ENCODE measurements at regions not wholly inside any gene's neighbourhood (a gene's known extent, or its start where the extent isn't known, plus 50 kb on each side); places are given as distances from the start of the nearest gene placed in this dataset.

- no peaks in the 10 kb centered on the region for H3K27me3 ChIP-seq
- no peaks in the 10 kb centered on the region for H3K36me3 Mint-ChIP-seq
These were observed 298.9 kb downstream of the DSEL start for GRCh38 chr18:67217551-67218166.

DNA sequence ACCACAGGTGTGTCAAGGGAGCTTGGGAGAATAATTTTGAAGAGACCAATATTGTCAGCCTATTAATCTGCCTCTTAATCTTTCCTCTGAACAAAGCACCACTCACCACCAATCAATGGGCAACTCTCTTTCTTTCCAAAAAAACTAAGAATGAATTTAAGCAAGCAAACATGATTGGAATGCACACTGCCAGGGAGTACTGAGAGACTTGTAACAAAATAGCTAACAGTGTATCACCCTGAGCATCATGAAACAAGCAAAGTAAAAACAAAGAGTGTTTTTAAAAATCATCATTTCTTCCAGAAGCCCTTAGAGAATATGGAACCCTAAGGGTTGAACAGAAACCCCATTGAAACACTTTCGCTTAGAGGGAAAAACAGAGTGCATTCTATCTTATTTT, 299.7 kb downstream of the DSEL start:
- Mint-ChIP-seq H3K9me3 (peaks cover 2% of the 10 kb centered on the region), H3K27me3 (ENCODE audit: insufficient read depth, low read depth) (no peaks in the 10 kb centered on the region), H3K4me1 (no peaks in the 10 kb centered on the region), H3K4me3 (no peak overlapping the region), H3K36me3 (no peaks in the 10 kb centered on the region), H3K27ac (no peak overlapping the region)
- H3K9ac ChIP-seq: no peak overlapping the region
- no peaks in the 10 kb centered on the region for H3K27me3 ChIP-seq
- no peaks in the 10 kb centered on the region for H3K79me2 ChIP-seq (ENCODE audit: low read depth)
- no peak for TF ChIP-seq CTCF (IDR thresholded peaks at IDR 0.05)
- no peak for TF ChIP-seq EZH2 (IDR thresholded peaks at IDR 0.05)
- TF ChIP-seq EZH2phosphoT487 (IDR thresholded peaks at IDR 0.05): no peak
- H3K4me3 ChIP-seq: no peak overlapping the region
- no peaks in the 10 kb centered on the region for H3F3A ChIP-seq (ENCODE audit: low read depth)
- H3K4me2 ChIP-seq: no peak overlapping the region
- no peaks in the 10 kb centered on the region for H3K9me3 ChIP-seq (ENCODE audit: low read depth)
- no peaks in the 10 kb centered on the region for H3K36me3 ChIP-seq
- peak overlapping the region; percentile 18 for H2AFZ ChIP-seq (replicated peaks)
- H3K4me1 ChIP-seq: no peaks in the 10 kb centered on the region
- no peak overlapping the region for H3K27ac ChIP-seq
- DNase-seq (ENCODE audit: low spot score): no peak
- H4K20me1 ChIP-seq (ENCODE audit: low read depth): no peaks in the 10 kb centered on the region

More at GRCh38 chr18:67217551-67218166, 298.9 kb downstream of the DSEL start:
- TF ChIP-seq EZH2phosphoT487 (IDR thresholded peaks at IDR 0.05) (no peak), CTCF (IDR thresholded peaks at IDR 0.05) (peak; percentile 86)
- H3K4me1 Mint-ChIP-seq: no peaks in the 10 kb centered on the region
- H2AFZ ChIP-seq (replicated peaks): no peak overlapping the region
- H3K4me2 ChIP-seq: no peak overlapping the region
- no peaks in the 10 kb centered on the region for H3F3A ChIP-seq (ENCODE audit: low read depth)
- H3K9me3 Mint-ChIP-seq: peaks cover 2% of the 10 kb centered on the region
- H3K36me3 ChIP-seq: no peaks in the 10 kb centered on the region
- H3K4me3 Mint-ChIP-seq: no peak overlapping the region
- no peaks in the 10 kb centered on the region for H3K4me1 ChIP-seq
- H4K20me1 ChIP-seq (ENCODE audit: low read depth): no peaks in the 10 kb centered on the region
- H3K9ac ChIP-seq: no peak overlapping the region
- DNase-seq (ENCODE audit: low spot score): peak; percentile 75
- H3K27me3 Mint-ChIP-seq (ENCODE audit: insufficient read depth, low read depth): no peaks in the 10 kb centered on the region
- no peaks in the 10 kb centered on the region for H3K79me2 ChIP-seq (ENCODE audit: low read depth)
- no peak overlapping the region for H3K4me3 ChIP-seq
- no peaks in the 10 kb centered on the region for H3K9me3 ChIP-seq (ENCODE audit: low read depth)
- no peak overlapping the region for H3K27ac Mint-ChIP-seq
- H3K27ac ChIP-seq: no peak overlapping the region

- Histone ChIP-seq H3K4me3 (no peak overlapping the region), H3F3A (ENCODE audit: low read depth) (no peaks in the 10 kb centered on the region), H3K27ac (no peak overlapping the region), H3K27me3 (no peaks in the 10 kb centered on the region), H3K79me2 (ENCODE audit: low read depth) (no peaks in the 10 kb centered on the region), H3K36me3 (no peaks in the 10 kb centered on the region), H4K20me1 (ENCODE audit: low read depth) (no peaks in the 10 kb centered on the region), H3K4me2 (no peak overlapping the region), H3K9ac (no peak overlapping the region), H3K9me3 (ENCODE audit: low read depth) (no peaks in the 10 kb centered on the region), H3K4me1 (no peaks in the 10 kb centered on the region), H2AFZ (replicated peaks) (no peak overlapping the region)
- no peaks in the 10 kb centered on the region for H3K27me3 Mint-ChIP-seq (ENCODE audit: insufficient read depth, low read depth)
- DNase-seq (ENCODE audit: low spot score): no peak
- peaks cover 2% of the 10 kb centered on the region for H3K9me3 Mint-ChIP-seq
- TF ChIP-seq CTCF (IDR thresholded peaks at IDR 0.05) (no peak), EZH2phosphoT487 (IDR thresholded peaks at IDR 0.05) (no peak), EZH2 (IDR thresholded peaks at IDR 0.05) (no peak)
- H3K36me3 Mint-ChIP-seq: no peaks in the 10 kb centered on the region
- no peak overlapping the region for H3K27ac Mint-ChIP-seq
- no peak overlapping the region for H3K4me3 Mint-ChIP-seq
- H3K4me1 Mint-ChIP-seq: no peaks in the 10 kb centered on the region
These were observed 300.8 kb downstream of the DSEL start for GRCh38 chr18:67215686-67216085.
